ENCODE measurements at regions not wholly inside any gene's neighbourhood (a gene's known extent, or its start where the extent isn't known, plus 50 kb on each side); places are given as distances from the start of the nearest gene placed in this dataset.

GRCh38 chr13:40047322-40047771, 391.9 kb downstream of the COG6 start (continued):
- no peak for TF ChIP-seq IRF3 (IDR thresholded peaks at IDR 0.05)
- no peak for TF ChIP-seq ZBTB4 (CRISPR knock-in tag; IDR thresholded peaks at IDR 0.05)
- no peak for TF ChIP-seq CREM (IDR thresholded peaks at IDR 0.05; ENCODE audit: low read depth)
- no peak for TF ChIP-seq CEBPZ (IDR thresholded peaks at IDR 0.05; ENCODE audit: low read depth, low read length)
- no peak for TF ChIP-seq DPF2 (IDR thresholded peaks at IDR 0.05)
- no peak for TF ChIP-seq KAT2A (conservative IDR thresholded peaks at IDR 0.05; ENCODE audit: control insufficient read depth, low read depth, low read length)
- TF ChIP-seq NFYA (IDR thresholded peaks at IDR 0.05; ENCODE audit: borderline replicate concordance, low read depth, low read length): no peak
- no peak; the same call in 1 of the 2 replicates for TF ChIP-seq BMI1 (IDR thresholded peaks at IDR 0.05; ENCODE audit: borderline replicate concordance)
- TF ChIP-seq IRF5 (IDR thresholded peaks at IDR 0.05; ENCODE audit: borderline replicate concordance): no peak
- 0 out of 2 replicates have a peak, but pooled peaks have one; percentile 31 for TF ChIP-seq CBX5 (IDR thresholded peaks at IDR 0.05; ENCODE audit: low read depth)
- no peak for TF ChIP-seq SIX5 (IDR thresholded peaks at IDR 0.05; ENCODE audit: low read depth, low read length, severe bottlenecking)
- no peak for TF ChIP-seq YY1 (IDR thresholded peaks at IDR 0.05; ENCODE audit: low read depth, low read length)
- TF ChIP-seq RAD21 (IDR thresholded peaks at IDR 0.05; ENCODE audit: insufficient read depth, low read depth, low read length): no peak
- TF ChIP-seq ATF7 (IDR thresholded peaks at IDR 0.05; ENCODE audit: low read depth): peak; percentile 64; the same call in 1 of the 2 replicates
- TF ChIP-seq BCL3 (IDR thresholded peaks at IDR 0.05; ENCODE audit: borderline replicate concordance, insufficient read depth, low read depth, low read length, poor library complexity, severe bottlenecking): peak; percentile 76
- TF ChIP-seq NR2C1 (IDR thresholded peaks at IDR 0.05): no peak
- TF ChIP-seq NKRF (conservative IDR thresholded peaks at IDR 0.05): no peak
- no peak for TF ChIP-seq HDAC6 (IDR thresholded peaks at IDR 0.05; ENCODE audit: unreplicated experiment)
- no peak for TF ChIP-seq LARP7 (IDR thresholded peaks at IDR 0.05)
